Activated CD4-positive, alpha-beta T cell treated with anti-CD3 and anti-CD28 coated beads, Interleukin-2, Interleukin-4, amounts not matched to agents 100 ng/mL and 50 ng/mL, durations not matched to agents 16 hours and 8 hours (primary cell): ENCODE measurements at regions not wholly inside any gene's neighbourhood (a gene's known extent, or its start where the extent isn't known, plus 50 kb on each side); places are given as distances from the start of the nearest gene placed in this dataset.
"Not testable (repeated sequence)": the region's sequence is repeated elsewhere in the genome, so short reads cannot be mapped to it uniquely, and the experiment has no call there.

Source experiments
- DNase-seq: peaks from one replicate; pipeline ENCODE4 v3.0.0-alpha.2; 2020; ENCODE audit warnings: low spot score

DNA sequence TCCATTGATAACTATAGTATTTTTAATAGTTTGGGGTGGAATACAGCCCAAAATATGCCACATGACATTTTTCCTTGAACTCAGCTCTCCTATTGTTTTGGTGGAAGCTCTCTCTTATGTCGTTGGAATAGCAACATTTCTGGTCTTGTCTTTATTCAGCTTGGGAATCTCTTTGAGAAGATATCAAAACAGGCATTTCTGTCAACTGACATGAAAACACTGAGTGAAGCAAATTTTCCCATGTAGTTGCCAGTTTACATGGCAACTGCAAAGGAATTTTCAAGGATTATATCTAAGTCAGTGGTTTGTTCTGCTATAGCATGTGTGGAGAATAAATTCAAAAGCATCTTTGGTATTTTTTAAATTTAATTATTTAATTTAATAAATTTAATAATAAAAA, 863.5 kb upstream of the CDH8 start:
- DNase-seq = no peak

DNA sequence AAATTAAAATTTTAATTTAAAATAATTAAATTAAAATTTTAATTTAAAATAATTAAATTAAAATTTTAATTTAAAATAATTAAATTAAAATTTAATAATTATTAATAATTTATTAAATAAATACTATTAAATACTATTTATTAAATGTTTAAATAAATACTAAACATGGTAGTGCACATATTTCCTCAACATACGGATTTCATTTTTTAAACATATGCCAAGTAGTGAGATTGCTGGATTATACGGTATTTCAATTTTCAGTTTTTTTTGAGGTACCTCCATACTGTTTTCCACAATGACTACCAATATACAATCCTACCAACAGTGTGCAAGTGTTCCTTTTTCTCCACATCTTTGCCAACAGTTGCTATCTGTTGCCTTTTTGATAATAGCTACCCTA, 852.9 kb upstream of the CDH8 start:
- DNase-seq = no peak

DNA sequence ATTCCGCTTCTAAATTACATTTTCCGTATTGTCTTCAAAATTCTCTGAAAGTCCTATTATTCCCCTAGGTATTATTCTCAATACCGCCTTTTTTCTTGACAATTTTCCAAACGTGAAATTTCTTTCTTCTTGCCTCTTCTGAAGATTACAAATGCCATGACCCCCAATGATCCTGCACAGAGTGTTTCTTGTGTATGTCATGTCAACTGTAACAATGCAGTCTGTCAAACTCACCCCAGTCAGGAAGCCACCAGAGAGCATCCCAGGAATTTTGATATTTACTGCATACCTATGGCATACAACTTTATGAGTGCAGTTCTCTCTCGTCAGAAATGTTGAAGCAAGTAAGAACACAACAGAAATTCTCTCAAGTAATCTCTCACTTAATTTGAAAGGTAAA, 847.3 kb upstream of the CDH8 start:
- DNase-seq = no peak

DNA sequence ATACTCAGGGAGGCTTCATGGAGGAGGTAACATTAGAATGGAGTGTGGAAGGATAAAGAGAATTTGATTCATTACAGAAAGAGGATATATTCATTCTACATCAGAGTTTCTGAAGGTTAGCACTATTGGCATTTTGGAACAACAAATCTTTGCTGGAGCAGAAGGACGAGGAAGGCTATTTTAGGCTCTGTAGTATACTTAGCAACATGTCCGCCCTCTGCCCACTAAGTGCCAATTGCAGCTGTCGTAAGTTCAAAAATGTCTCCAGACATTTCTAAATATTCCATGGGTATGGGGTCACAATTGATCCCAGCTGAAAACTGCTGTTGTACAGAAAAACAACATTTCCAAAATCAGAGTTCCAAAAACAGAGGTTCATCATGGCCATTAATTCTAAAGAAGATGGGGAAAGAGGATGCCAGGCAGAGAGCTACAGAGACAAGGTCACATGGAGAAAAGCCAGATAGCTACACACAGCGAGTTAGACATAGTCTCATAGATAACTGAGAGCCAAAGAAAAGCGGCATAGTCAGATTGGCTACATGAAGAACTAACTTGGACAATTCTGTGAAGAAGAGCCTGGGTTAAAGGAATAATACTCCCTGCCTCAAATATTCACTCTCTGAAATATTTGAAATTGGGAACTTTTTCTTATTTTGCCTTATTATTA, 846.4 kb upstream of the CDH8 start:
- DNase-seq = no peak

DNA sequence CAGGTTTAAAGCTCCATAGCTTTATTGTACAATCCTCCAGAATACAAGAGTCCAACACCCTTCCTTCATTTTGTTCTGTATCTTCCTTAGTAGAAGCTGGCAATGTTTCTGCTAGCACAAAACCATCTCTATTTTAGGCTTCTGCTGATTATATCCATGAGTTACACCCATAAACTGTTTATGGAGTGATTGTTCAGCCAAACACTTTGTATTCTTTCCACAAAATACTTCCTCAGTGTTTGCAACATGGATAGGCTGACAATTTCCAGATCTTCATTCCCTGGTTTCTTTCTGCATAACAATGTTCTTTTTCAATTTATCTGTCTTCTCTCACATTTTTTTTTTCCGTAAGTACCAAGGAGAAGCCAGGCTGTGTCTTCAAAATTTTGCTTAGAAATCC, 839.9 kb upstream of the CDH8 start:
- DNase-seq = no peak

DNA sequence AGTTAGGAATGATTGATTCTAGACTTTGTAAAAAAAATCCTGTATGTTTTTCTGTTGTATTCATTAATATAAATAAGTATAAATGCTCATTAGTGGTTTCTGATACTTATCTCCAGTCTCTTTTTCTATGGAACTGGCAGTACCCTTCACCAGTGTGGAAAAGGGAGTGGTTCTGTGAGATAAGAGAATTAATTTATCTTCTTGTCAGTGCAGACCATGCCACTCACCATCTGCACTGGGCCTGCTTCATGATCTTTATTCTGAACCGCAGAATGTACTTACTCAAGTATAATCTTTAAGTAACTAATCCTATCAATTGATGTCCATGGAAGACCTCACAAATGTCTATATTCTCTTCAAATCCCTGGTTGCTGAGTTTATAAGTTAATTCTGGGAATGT, 836.1 kb upstream of the CDH8 start:
- no peak for DNase-seq

DNA sequence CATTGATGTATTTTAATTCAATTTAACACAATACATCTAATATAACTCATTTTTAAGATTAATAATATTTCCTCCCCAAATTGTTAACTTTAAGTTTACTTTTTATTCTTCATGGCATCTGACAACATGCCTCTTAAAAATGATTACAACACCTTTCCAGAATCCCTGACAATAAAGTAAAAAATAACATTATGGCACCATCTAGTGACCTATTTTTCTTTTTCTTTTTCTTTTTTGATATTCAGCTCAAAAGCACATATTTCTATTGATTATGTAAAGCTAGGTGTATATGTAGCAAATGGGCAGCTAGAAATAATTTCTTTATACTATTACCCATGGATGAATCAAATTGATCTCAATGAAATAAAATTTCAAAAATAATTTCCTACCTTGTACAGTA, 834.3 kb upstream of the CDH8 start:
- no peak for DNase-seq

DNA sequence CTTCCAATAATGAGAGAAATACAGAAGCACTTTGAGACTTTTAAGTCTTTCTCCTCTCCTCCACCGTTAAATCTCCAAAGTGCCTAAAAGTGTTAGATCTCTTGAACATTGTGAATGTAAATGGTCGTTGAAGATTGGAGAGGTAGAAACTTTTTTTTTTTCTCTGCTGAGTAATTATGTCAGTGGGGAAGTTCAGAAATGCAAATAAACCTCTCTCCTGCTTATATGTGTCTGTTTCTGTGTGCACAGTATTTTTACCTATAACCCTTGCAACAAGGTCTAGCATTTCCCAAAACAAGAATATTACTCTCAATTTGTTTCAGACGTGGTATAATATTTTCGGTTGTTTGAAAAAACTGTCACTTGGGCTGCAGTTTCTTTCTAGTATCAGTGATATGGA, 833.6 kb upstream of the CDH8 start:
- DNase-seq = no peak

DNA sequence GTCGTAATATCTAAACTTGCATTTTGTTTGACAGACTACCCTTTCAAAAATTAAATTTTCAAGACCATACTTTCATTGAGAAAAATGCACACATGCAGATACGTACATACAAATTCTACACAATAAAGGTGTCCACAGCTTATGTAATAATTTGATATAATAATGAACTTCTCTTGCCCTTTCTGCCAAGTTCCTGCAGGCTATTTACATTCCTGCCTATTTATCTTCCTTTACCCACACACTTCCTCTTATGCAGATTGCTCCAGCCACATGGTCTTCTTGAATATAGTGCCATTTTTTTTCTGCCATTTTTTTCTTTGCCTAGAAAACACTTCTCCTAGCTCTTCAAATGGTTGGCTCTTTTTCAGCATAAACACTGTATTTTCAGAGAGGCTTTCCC, 826.9 kb upstream of the CDH8 start:
- DNase-seq = no peak

DNA sequence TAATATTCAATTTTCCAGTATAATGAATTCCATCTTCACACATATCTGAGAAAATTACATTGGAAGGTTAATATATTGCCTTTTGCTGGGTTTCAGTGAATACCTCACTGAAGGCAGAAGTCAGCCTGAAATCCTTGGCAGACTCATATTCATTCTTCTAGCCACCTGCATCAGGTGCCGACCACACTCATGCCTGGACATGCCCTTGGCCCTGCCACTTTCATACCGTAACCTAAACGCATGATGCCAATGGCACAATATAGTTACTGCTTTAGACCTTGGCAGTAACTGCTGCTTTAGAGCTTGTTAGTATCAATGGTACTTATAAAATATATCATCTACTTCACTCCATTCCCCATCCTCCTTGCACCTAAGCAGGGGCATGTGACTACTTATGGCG, 817.6 kb upstream of the CDH8 start:
- no peak for DNase-seq

DNA sequence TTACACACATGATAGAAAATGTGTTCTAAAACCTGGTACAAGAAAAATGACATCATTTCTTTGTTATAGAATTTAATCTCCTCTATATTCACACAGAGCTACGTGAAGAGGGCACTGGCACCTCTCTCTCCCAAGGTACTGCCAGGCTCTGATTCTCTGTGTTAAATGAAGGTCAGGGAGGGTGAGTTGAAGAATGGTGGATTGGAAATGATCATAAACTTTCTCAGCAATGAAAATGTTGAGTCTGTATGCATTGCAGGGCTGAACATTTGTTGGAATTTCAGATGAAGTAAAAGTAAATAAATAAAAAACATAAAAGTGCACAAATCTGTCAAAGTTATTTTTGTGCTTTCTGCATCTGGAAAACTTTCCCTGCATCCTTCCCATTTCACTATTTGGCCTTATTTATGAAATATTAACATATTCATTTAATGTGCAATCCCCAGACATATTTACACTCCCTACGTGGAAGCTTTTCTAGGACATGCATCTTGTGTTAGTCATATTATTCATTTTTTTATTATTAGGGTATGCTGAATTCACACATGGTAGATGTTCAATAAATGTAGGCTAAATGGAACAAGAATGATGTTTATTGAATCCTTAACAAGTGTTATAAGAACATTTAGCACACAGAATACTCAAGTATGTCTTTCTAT, 810.3 kb upstream of the CDH8 start:
- DNase-seq = no peak

DNA sequence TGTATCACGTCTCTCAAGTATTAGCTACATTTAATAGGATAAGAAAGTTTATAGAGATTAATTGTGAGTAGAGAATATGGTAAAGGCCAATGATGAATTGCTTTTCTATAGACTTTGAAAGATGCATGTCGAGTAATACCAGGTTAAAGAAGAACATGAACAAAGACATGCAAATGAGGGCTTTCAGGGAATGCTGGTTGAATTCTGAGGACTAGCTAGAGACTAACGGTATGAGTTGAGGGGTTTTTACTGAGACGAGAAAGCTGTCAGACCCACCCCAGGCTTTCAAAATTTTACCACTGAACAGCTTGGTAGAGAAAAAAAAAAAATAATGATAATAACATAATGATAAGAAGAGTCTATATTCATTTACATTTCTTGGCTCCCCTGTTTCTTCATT, 796.0 kb upstream of the CDH8 start:
- no peak for DNase-seq

DNA sequence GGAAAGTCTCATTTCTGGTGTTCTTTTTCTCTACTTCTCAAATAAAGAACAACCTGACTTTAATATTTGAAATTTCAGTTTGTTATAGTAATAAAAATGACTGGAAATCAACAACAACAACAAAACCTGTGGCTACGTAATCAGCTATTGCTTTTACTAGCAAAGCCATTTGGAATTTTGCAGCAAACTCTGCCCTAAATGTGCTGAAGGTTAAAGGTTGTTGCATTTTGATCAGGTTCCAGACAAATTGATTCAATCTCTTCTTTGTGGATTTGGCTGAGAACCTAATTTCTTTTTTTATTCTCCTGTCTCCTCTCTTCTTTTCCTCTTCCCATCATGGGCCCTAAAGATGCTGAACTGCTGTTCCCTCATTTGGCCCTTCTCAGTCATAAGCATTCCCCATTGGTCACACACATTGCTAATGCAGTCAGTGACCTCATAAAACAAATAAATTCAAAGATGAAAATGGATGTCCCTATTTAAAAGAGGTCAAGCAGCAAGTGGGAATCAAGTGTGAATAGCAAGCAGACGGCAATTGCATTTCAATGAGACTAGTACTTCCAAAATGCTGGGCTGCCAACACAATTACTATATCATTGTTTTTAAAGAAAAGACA, 795.1 kb upstream of the CDH8 start:
- no peak for DNase-seq

DNA sequence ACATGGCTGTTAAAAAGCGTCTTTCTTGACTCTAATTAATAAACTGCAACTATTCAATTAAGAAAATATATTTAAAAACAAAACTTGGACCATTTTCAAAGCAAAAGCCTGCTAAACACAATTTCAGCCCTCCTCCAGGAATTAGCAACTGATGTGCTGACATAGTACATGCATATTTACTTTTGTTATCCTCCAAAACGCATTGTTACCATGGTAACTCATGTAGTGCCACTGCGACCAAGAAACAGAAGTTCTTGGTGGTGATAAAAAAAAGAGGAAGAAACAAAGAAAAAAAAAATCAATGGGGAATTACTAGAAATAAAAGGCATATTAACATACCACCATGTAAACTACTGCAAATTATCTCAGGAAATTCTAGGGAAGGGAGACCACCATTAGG, 793.4 kb upstream of the CDH8 start:
- no peak for DNase-seq

DNA sequence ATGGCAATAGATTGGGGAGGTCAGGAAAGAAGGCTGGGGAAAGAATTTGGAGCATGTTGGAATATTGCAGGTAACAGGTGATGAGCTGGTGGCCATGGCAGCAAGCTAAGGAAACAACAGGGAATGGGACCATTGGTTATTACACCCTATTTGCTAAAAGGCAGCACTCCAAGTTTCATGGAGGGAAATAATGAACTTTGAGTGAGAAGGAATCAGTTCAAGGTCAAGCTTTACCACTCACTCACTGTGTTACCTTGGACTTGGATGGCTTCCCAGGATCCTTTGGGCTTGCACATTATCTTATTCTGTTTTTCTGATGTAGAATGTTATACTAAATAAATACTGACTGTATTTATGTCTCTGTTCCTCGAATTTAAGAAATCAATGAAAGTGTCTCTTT, 792.8 kb upstream of the CDH8 start:
- DNase-seq = no peak

DNA sequence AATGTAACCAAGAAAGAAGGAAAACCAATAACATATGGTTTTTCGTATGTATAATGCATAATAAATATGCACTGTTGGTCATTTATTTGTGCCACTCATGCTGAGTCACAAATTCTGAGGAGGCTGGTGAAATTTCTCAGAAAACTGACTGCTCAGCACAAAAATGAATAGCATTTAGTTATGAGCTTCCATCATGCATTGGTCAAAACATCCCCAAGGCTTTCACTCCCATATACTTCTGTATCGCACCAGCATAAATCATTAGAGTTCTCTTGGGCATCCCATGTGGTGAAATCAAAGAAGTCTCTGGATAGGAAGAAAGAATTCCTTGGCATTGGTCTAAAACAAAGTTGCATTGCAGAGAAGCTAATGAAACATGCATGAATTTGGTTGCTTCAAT, 785.6 kb upstream of the CDH8 start:
- no peak for DNase-seq

DNA sequence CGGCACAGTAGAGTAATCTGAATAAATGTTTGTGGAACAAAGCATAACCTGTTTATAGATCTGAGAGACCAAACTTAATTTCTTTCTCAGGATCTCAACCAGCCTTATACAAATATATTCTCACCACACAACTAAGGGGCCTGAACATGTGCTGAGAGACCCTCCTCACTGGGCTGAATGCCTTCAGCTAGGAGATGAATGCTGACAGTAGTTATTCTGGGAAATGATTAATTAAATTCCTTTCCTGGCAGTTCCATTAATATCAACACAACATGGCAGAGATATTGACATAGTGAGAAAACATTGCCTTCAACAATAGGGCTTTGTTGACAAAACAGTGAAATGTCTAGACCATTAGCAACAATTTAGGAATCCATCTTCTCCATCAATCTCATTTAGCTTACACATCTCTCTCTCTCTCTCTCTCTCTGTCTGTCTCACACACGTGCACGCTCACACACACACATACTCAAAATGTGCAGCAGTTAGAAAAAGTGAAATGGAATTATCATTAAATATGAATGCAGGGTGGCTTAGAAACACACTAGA, 780.8 kb upstream of the CDH8 start:
- no peak for DNase-seq

DNA sequence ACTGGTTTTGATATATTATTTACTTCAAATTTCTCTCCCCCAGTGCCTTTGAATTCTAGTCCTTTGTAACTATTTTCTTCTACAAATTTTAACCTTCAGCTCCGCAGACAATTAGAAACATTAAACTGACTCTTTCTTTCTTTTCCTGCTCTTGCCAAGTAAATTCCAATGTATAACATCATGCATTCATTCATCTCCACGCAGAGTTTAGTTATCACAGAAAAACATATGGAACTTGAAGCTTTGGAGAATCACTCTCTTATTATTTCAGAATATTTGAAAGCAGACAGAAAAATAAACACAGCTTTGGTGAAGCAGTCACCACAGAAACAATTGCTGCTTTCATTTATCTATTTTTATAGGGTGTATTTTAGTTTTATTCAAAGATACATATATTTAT, 778.7 kb upstream of the CDH8 start:
- DNase-seq = no peak

DNA sequence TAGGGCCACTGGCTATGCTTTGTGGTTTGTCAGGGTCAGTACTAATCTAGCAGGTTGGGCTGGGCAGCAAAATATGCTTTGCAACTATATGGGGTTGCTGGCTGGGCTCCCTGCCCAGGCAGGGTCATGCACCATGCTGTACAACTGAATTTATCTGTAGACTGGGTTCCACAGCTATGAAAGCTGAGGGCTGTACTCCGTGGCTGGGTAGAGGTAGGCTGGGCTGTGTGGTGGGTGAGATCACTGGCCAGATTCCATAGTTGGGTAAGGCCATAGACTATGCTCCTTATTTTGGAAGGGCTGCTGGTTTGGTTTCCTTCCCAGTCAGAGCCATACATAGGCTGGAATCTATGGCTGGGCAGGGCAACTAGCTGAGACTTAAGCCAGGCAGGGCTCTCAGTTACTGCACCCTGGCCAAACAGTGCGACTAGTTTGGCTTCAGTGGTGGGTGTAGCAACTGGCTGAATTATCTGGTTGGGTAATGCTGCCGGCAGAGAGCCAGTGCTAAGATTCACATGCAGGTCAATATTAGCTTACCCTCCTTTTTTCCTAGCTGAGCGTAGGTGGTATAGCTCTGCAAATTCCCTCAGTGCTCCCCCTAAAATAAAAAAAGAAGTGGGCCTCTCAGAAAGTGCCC, 769.1 kb upstream of the CDH8 start:
- no peak for DNase-seq

DNA sequence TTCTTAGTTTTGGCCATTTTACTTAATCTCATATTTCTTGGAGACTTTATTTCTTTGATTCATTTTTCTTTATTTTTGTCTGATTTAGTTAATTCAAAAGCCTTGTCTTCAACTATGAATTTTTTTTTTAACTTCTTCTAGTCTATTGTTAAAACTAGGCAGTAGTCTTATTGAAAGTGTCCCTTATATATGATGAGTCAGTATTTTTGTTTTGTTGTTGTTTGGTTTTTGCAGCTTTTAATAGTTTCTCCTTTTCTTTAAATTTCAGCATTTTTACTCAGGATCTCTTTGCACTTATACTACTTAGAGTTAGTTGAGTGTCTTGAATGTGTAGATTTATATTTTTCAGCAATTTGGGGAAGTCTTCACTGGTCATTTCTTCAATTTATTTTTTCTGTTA, 758.5 kb upstream of the CDH8 start:
- DNase-seq = no peak

DNA sequence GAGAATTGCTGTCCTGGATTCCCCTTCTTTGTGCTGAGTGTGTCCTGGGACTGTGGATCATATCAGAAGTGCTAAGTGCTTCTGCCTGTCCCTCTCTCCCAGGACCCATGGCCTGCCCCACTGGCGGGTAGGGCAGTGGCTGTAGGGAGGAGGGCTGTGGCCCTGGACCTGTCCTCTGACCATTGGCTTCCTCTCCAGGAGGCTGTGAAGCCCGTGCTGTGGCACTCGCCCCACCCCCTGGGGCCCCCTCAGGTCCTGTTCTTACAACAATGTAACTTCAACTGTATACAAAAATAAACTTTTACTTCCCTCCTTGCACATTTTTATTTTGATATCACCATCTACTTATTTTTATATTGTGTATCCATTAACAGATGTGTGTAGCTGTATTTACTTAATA, 743.8 kb upstream of the CDH8 start:
- DNase-seq = not testable (repeated sequence)

DNA sequence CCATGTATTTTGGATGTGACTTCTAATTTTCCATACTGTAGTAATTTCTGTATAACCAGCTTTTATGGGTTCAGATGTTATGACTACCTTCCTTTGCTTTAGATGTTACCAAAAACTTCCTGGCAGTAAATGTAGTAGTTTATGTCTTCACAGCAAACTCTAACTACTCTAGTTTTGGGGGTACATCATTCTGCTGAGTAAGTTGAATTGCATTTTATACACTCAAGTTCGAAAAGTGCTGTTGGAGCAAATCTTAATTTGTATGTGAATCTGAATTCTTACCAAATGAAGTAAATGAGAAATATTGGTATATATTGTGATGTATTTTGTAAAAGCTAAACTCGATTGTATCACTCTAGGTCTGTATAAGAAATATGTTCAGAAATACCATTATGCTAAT, 728.3 kb upstream of the CDH8 start:
- no peak for DNase-seq

DNA sequence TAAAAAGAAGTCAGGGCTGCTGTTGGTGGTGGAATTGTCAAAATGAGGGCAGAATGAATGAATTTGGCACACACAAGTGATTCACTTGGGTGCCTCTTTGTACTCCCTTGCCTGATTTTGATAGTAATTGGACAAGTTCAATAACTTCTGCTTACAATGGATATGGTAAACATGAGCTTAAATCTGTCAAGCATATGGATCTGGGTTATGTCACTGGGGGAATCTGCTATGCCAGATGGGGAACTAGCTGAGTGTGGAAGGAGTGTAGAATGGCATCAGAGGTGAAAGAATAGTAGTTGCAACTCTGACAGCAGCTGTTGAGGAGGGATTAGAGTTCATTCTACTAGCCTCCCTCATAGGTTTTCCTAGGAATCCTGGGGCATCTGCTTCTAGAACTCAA, 724.2 kb upstream of the CDH8 start:
- DNase-seq = no peak
